Mesodermal cell (in vitro differentiated cells): ENCODE measurements at regions not wholly inside any gene's neighbourhood (a gene's known extent, or its start where the extent isn't known, plus 50 kb on each side); places are given as distances from the start of the nearest gene placed in this dataset.
"Not testable (repeated sequence)": the region's sequence is repeated elsewhere in the genome, so short reads cannot be mapped to it uniquely, and the experiment has no call there.

ENCODE experiments used
- H3K27ac ChIP-seq: 2 replicates; pipeline ENCODE4 v1.7.0; 2013; ENCODE audit warnings: mild to moderate bottlenecking, low read depth, low read length, moderate library complexity; ENCODE audit not compliant: severe bottlenecking
- H3K36me3 ChIP-seq: 2 replicates; pipeline ENCODE4 v1.7.1; 2013; ENCODE audit warnings: mild to moderate bottlenecking, low read length, moderate library complexity; ENCODE audit not compliant: control insufficient read depth, insufficient read depth
- H3K4me1 ChIP-seq: one replicate; pipeline ENCODE4 v1.7.1; 2013; ENCODE audit warnings: mild to moderate bottlenecking, low read length; ENCODE audit not compliant: insufficient read depth, control insufficient read depth, poor library complexity, severe bottlenecking
- H3K4me3 ChIP-seq: 2 replicates; pipeline ENCODE4 v1.7.0; 2013; ENCODE audit warnings: low read length, control low read depth, mild to moderate bottlenecking; ENCODE audit not compliant: insufficient read depth, poor library complexity, severe bottlenecking; ENCODE audit errors: extremely low read depth
- H3K9me3 ChIP-seq: 2 replicates; pipeline ENCODE4 v1.7.1; 2013; ENCODE audit warnings: mild to moderate bottlenecking, low read length, moderate library complexity; ENCODE audit not compliant: control insufficient read depth
- WGBS, 2 experiments: methylation state at CpG; one replicate each; pipeline ENCODE4 v1.1.5; 2013; ENCODE audit warnings: missing lambda C conversion rate in 2 of 2; ENCODE audit not compliant: insufficient coverage in 2 of 2; 5-methylcytosine and 5-hydroxymethylcytosine counted together

DNA sequence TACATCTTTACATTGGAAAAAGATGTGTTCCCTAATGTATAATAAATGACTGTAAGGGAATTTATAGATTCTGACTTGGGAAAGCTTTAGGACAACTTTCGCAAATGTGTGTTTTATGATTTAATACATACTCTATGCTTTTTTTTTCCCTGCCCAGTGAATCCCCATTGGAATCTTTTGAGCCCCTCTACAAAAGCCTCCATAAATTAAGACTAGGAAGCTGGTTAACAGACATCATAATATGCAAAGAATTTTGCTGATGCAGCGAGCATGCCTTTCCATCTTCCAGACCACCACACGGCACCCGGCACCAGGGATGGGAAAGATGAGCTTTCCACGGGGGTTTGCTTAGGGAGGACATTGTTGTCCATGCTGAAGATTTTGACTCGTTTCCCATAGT, 156.1 kb upstream of the IVNS1ABP start:
- Histone ChIP-seq H3K9me3 (no peaks in the 10 kb centered on the region), H3K4me3 (no peak overlapping the region), H3K36me3 (no peaks in the 10 kb centered on the region), H3K4me1 (no peaks in the 10 kb centered on the region), H3K27ac (no peak overlapping the region)
- WGBS, 2 experiments: 83 to 92% methylated on average over 2 of the region's 6 CpGs

DNA sequence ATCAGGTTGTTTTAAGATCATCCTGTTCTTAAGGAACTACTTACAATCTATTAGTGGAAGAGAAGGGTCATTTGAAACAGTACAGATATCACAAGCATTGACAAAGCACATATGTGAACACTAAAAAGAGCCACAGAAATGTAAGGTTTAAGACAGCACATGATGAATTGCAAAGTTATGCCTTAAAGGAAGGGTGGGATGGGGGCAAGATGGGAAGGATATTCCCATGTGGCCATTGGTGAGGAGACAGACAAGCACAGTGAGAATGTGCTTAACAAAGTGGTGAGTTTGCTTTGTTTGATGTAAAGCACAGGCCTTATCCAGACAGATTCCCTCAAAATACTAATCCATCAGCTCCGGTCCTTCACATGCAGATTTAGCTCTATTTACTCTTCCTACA, 151.6 kb upstream of the IVNS1ABP start:
- Histone ChIP-seq H3K27ac (no peak overlapping the region), H3K36me3 (no peaks in the 10 kb centered on the region), H3K4me3 (no peak overlapping the region), H3K4me1 (no peaks in the 10 kb centered on the region), H3K9me3 (no peaks in the 10 kb centered on the region)
- WGBS, 2 experiments: 89 to 100% methylated on average over 1 of the region's 1 CpG

DNA sequence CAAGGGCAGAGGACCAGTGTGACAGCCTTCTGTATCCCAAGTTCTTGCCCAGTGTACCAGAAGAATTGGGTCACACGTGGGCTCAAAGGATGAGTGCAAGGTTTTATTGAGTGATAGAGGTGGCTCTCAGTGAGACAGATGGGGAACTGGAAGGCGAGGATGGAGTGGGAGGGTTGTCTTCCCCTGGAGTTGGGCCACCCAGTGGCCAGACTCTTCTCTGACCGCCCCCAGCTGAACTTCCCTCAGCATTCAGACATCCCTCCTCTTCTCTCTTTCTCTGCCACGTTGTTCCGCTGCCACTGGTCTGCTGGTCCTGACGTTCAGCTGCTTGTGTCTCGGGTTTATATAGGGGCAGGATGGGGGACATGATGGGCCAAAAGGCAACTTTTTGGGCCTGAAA, 150.1 kb upstream of the IVNS1ABP start:
- Histone ChIP-seq H3K27ac (no peak overlapping the region), H3K36me3 (no peaks in the 10 kb centered on the region), H3K9me3 (no peaks in the 10 kb centered on the region), H3K4me1 (no peaks in the 10 kb centered on the region), H3K4me3 (no peak overlapping the region)
- WGBS, 2 experiments: 91 to 100% methylated on average over 1 to 4 of the region's 7 CpGs

DNA sequence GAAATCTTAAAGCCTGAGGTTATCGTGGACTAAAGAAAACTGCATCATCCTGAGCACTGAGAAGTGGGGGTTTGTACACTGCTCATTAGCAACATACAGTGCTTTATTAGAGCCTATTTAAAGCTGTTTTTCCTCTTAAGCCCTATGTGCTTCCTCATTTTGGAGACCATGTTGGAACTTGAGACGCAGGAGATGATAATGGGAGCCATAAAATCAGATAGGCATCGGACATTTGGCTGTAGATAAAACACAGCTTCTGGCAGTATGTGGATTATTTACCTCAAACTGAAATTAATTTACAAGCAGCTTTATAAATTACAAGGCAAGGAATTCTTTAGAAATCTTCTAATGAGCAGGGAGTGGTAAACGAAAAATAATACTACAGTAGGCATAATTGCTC, 147.7 kb upstream of the IVNS1ABP start:
- Histone ChIP-seq H3K4me3 (no peak overlapping the region), H3K4me1 (no peaks in the 10 kb centered on the region), H3K9me3 (no peaks in the 10 kb centered on the region), H3K27ac (no peak overlapping the region), H3K36me3 (no peaks in the 10 kb centered on the region)
- 80 to 90% methylated on average over 1 to 2 of the region's 4 CpGs for WGBS, 2 experiments

DNA sequence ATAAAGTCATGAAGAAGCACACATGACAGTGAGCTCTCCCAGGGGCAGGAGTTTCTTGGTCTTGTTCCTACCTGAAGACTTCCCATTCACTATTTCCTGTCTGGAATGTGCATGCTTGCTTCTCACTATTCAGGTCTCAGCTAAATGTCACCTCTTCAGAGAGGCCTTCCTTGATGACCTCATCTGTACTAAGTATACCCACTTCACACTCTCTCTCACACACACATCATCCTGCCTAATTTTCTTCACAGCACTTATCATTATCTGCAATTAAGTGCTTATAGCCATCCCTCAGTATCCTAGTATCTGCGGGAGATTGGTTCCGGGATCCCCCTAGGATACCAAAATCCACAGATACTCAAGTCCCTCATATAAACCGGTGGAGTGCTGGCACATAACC, 146.4 kb upstream of the IVNS1ABP start:
- H3K27ac ChIP-seq: no peak overlapping the region
- no peaks in the 10 kb centered on the region for H3K9me3 ChIP-seq
- no peak overlapping the region for H3K4me3 ChIP-seq
- no peaks in the 10 kb centered on the region for H3K4me1 ChIP-seq
- 100% methylated on average over 2 of the region's 3 CpGs; no CpG with 5 or more reads in 1 of the 2 experiments for WGBS, 2 experiments
- no peaks in the 10 kb centered on the region for H3K36me3 ChIP-seq

DNA sequence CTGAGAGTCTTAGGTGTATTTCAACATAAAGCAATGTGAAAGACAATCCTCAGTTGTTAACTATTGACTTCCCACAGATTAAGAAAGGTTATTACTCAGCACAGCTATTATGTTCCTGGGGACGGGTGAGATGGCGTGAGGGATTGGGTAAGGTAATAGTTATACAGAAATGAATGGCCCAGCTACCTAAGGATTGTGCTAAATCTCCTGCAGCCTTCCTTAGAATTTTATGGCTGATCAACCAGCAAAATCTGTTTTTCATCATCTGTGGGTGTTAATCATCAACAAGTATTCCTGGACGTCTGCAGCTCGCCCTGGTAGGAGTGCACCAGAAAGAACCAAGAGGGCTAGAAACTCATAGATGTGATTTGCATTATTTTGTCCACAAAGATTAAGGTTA, 146.0 kb upstream of the IVNS1ABP start:
- H3K36me3 ChIP-seq: no peaks in the 10 kb centered on the region
- 88 to 92% methylated on average over 2 to 3 of the region's 4 CpGs for WGBS, 2 experiments
- no peaks in the 10 kb centered on the region for H3K4me1 ChIP-seq
- H3K9me3 ChIP-seq: no peaks in the 10 kb centered on the region
- no peak overlapping the region for H3K4me3 ChIP-seq
- no peak overlapping the region for H3K27ac ChIP-seq

DNA sequence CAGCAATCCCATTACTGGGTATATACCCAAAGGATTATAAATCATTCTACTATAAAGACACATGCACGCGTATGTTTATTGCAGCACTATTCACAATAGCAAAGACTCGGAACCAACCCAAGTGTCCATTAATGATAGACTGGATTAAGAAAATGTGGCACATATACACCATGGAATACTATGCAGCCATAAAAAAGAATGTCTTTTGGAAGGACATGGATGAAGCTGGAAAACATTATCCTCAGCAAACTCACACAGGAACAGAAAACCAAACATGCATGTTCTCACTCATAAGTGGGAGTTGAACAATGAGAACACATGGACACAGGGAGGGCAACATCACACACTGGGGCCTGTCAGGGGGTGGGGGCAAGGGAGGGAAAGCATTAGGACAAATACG, 143.7 kb upstream of the IVNS1ABP start:
- WGBS, 2 experiments: no CpG with 5 or more reads among the region's 4 CpGs
- not testable (repeated sequence) for H3K9me3 ChIP-seq, H3K36me3 ChIP-seq, H3K27ac ChIP-seq, H3K4me3 ChIP-seq, H3K4me1 ChIP-seq

DNA sequence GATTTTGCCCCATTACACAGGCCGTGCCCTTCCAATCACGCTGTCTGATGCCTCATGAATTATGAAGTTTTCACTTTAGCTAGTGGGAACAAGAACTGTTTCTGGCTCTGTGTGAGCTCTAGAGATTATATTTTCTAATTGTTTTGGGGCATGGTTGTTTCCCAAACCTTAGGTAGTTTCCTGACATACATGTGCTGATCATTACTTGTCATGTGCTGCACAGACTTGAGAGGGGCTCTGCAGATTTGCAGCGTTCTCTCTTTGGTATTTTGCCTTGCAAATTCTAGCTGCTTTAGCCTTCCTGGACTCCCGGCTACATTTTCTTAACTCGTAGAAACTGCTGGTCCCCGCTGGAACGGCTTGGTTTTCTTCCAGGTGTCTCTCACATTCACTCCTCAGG, 142.1 kb upstream of the IVNS1ABP start:
- no peak overlapping the region for H3K4me3 ChIP-seq
- WGBS, 2 experiments: 90 to 91% methylated on average over 1 to 4 of the region's 7 CpGs
- H3K9me3 ChIP-seq: no peaks in the 10 kb centered on the region
- H3K27ac ChIP-seq: no peak overlapping the region
- no peaks in the 10 kb centered on the region for H3K4me1 ChIP-seq
- no peaks in the 10 kb centered on the region for H3K36me3 ChIP-seq

DNA sequence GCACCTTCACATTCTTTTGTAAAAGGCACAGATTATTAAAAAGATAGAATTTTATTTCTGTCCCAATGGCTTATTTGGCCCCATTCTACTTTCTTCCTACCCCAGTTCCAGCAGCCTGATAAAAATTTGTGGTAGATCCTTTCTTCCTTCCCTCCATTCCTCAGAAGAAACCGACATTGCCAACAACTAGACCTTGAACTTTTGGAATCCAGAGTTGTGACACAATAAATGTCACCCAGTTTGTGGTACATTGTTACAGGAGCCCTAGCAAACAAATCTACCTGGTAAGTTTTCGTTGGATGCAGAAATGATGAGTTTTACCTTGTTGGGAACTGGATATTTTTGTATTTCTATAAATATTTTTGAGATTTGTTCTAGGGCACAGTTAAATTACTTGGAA, 141.6 kb upstream of the IVNS1ABP start:
- Histone ChIP-seq H3K9me3 (no peaks in the 10 kb centered on the region), H3K27ac (no peak overlapping the region), H3K4me3 (no peak overlapping the region), H3K36me3 (no peaks in the 10 kb centered on the region), H3K4me1 (no peaks in the 10 kb centered on the region)
- WGBS, 2 experiments: 87% methylated on average over 2 of the region's 2 CpGs; no CpG with 5 or more reads in 1 of the 2 experiments

DNA sequence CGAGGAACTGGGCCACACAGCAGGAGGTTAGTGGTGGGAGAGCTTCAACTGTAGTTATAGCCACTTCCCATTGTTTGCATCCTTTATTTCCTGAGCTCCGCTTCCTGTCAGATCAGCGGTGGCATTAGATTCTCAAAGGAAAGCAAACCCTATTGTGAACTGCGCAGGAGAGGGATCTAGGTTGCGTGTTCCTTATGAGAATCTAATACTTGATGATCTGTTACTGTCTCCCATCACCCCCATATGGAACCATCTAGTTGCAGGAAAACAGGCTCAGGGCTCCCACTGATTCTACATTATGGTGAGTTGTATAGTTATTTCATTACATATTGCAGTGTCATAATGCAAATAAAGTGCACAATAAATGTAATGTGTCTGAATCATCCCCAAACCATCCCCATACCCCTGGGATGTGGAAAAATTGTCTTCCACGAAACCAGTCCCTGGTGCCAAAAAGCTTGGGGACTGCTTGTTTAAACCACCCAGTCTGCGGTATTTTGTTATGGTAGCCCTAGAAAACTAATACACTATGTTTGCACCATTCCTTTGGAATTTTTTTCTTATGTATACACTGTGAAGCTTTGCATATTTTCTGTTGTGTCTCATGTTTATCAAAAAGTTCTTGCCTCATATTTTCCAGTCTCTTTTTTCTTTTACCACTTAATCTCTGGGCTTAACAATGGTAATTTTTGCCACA, 136.6 kb upstream of the IVNS1ABP start:
- 94% methylated on average over 4 of the region's 7 CpGs; no CpG with 5 or more reads in 1 of the 2 experiments for WGBS, 2 experiments
- H3K27ac ChIP-seq: no peak overlapping the region

DNA sequence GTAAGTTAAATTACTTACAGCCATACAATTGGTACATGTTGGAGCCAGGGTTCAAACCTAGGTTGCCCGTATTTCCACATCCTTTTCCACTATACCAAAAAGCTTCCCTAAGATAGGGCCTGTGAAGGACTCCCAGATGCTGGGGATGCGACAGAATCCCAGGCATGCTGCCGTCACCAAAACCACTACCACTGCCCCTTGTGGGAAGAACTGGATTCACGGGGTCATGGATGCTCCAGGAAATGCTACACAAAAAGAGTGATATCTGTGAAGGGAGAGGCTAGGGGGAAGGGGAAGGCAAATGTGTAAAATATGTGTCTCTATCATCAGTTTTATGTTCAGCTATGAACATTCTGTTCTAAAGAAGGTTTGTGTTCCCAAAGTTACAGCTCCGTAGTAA, 133.9 kb upstream of the IVNS1ABP start:
- Histone ChIP-seq H3K9me3 (no peaks in the 10 kb centered on the region), H3K4me1 (no peaks in the 10 kb centered on the region), H3K36me3 (no peaks in the 10 kb centered on the region), H3K4me3 (no peak overlapping the region), H3K27ac (no peak overlapping the region)
- WGBS, 2 experiments: 85 to 100% methylated on average over 1 to 5 of the region's 5 CpGs

More for the DNA sequence above, 136.6 kb upstream of the IVNS1ABP start:
- Histone ChIP-seq H3K4me3 (no peak overlapping the region), H3K36me3 (no peaks in the 10 kb centered on the region), H3K9me3 (no peaks in the 10 kb centered on the region), H3K4me1 (no peaks in the 10 kb centered on the region)
